ENCODE measurements at regions not wholly inside any gene's neighbourhood (a gene's known extent, or its start where the extent isn't known, plus 50 kb on each side); places are given as distances from the start of the nearest gene placed in this dataset.

DNA sequence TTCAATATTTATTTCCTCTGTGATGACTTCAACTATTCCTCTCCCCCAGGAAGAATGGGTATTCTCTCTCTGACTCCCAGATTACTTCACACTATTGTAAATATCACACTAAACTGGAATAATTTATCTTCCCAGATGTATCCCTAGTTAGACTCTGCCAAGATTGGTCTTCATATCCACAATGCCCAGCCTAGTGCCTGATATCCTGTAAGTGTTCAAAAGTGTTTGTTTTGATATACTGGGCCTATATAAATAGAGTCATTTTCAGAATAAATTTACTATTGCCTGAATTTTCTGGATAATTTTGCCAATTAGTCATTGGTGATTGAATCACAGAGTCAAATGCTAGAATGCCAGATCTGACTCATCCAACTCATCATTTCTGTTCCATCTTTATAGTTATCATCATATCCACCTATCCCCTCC lies 143.7 kb upstream of the TNC start:
- Histone ChIP-seq H3K27ac (no peak overlapping the region), H3K9me3 (no peaks in the 10 kb centered on the region), H3K4me1 (no peaks in the 10 kb centered on the region), H3K4me3 (no peak overlapping the region), H3K27me3 (no peaks in the 10 kb centered on the region), H3K36me3 (no peaks in the 10 kb centered on the region)
- intact Hi-C loops (cut with DNase I), result no loop called here
- TF ChIP-seq, protein P1, sequence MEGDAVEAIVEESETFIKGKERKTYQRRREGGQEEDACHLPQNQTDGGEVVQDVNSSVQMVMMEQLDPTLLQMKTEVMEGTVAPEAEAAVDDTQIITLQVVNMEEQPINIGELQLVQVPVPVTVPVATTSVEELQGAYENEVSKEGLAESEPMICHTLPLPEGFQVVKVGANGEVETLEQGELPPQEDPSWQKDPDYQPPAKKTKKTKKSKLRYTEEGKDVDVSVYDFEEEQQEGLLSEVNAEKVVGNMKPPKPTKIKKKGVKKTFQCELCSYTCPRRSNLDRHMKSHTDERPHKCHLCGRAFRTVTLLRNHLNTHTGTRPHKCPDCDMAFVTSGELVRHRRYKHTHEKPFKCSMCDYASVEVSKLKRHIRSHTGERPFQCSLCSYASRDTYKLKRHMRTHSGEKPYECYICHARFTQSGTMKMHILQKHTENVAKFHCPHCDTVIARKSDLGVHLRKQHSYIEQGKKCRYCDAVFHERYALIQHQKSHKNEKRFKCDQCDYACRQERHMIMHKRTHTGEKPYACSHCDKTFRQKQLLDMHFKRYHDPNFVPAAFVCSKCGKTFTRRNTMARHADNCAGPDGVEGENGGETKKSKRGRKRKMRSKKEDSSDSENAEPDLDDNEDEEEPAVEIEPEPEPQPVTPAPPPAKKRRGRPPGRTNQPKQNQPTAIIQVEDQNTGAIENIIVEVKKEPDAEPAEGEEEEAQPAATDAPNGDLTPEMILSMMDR (IDR thresholded peaks at IDR 0.05), result no peak
- DNase-seq (no peak), ATAC-seq (no peak)

GRCh38 chr9:115262477-115262876 lies 144.5 kb upstream of the TNC start:
- peak; percentile 56 for ATAC-seq
- H3K9me3 ChIP-seq, result no peaks in the 10 kb centered on the region
- H3K4me3 ChIP-seq, result no peak overlapping the region
- no peaks in the 10 kb centered on the region for H3K27me3 ChIP-seq
- TF ChIP-seq, protein P1 (IDR thresholded peaks at IDR 0.05), result no peak
- intact Hi-C loops (cut with DNase I), result no loop called here
- DNase-seq, result peak; percentile 68
- no peaks in the 10 kb centered on the region for H3K4me1 ChIP-seq
- H3K27ac ChIP-seq, result no peak overlapping the region
- no peaks in the 10 kb centered on the region for H3K36me3 ChIP-seq

DNA sequence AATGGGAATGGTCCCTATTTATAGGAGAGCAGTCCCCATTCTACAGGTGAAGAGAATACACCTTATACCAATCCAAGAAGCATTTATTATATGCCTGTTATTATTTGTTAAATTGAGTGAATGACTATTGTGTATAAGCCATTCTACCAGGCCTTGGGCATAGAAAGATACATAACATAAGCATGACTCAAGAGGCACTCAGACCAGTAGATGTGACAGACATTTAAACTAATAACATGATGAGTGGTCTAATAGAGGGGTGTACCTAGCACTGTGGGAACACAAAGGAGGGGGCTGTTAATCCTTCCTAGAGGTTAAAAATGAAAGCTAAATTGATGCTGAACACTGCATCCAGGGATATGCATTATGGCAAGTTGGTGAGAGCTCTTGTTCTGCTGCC lies 145.0 kb upstream of the TNC start:
- ATAC-seq, result no peak
- Histone ChIP-seq H3K36me3 (no peaks in the 10 kb centered on the region), H3K4me3 (no peak overlapping the region), H3K27me3 (no peaks in the 10 kb centered on the region), H3K27ac (no peak overlapping the region), H3K4me1 (no peaks in the 10 kb centered on the region), H3K9me3 (no peaks in the 10 kb centered on the region)
- TF ChIP-seq, protein P1 (IDR thresholded peaks at IDR 0.05), result no peak
- intact Hi-C loops (cut with DNase I), result no loop called here
- no peak for DNase-seq

DNA sequence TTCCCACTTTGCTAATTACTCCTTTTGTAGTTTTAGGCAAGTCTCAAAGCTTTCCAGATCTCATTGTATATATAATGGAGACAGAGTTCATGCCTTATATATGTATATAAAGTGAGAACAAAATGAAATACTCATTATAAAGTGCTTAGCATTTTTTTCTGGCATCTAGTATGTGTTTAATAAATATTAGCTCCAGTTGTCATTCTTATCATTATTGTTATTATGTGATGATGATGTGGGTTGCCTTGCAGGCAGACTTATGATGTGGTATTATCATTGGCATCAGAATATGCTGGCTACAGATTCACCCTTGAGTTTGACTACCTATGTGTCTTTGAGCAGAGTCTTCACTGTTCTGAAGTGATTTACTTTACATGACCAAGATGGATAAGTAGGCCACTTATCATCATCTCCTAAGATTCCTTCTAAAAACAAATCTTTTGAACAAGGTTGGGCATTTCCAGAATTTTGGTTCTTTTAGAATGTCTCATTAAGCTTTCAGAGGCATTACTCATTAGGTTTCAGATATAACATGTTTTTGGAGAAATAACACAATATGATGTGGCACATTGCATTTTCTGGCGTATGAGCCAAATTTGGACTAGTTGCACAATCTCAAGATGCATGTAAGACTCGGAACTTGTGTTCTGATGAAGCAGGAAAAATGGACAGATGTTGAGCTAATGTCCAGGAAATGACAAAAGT lies 145.6 kb upstream of the TNC start:
- Histone ChIP-seq H3K27me3 (no peaks in the 10 kb centered on the region), H3K9me3 (no peaks in the 10 kb centered on the region), H3K36me3 (no peaks in the 10 kb centered on the region), H3K27ac (no peak overlapping the region), H3K4me3 (no peak overlapping the region), H3K4me1 (no peaks in the 10 kb centered on the region)
- ATAC-seq (no peak), DNase-seq (no peak)
- TF ChIP-seq, protein P1 (IDR thresholded peaks at IDR 0.05), result no peak
- intact Hi-C loops (cut with DNase I), result no loop called here

DNA sequence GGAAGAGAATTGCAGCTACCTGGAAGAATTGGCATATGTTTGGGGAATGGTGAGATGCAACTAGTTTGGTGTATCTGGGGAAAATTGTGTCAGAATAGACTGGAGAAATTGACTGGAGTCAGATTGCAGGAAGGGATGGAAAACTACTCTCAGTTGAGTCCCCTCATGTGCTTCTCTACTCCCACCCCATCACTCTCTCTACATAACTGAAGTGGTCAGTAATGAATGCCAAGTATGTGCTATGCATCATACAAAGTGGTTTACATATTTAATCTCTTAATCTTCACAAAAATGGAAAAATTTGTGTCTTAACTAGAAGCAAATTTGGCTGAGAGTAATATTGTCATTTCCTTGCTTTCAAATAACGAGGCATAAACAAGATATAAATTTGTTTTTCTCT lies 146.4 kb upstream of the TNC start:
- Histone ChIP-seq H3K4me1 (no peaks in the 10 kb centered on the region), H3K27me3 (no peaks in the 10 kb centered on the region), H3K4me3 (no peak overlapping the region), H3K36me3 (no peaks in the 10 kb centered on the region), H3K9me3 (no peaks in the 10 kb centered on the region), H3K27ac (no peak overlapping the region)
- intact Hi-C loops (cut with DNase I), result no loop called here
- ATAC-seq (no peak), DNase-seq (no peak)
- TF ChIP-seq, protein P1 (IDR thresholded peaks at IDR 0.05), result no peak

DNA sequence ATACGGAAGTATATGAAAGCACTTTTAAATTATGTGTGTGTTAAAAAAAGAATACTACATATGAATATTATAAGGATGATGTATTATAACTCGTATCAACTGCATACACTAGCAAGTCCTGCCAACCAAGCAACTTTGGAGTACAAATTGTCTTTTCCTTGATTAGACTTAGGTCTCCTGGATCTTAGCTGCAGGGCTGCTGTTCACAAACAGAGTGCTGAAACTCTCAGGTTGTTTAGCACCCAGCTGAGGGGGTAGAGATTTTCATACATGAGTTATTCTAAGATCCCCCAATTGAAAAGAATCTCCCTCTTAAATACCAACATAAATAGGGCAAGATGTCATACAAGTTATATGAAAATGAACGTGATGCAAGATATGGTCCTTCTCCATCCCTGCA lies 149.8 kb upstream of the TNC start:
- no peaks in the 10 kb centered on the region for H3K4me1 ChIP-seq
- H3K9me3 ChIP-seq, result no peaks in the 10 kb centered on the region
- ATAC-seq (no peak), DNase-seq (no peak)
- no peaks in the 10 kb centered on the region for H3K36me3 ChIP-seq
- no peak overlapping the region for H3K27ac ChIP-seq
- intact Hi-C loops (cut with DNase I), result no loop called here
- no peaks in the 10 kb centered on the region for H3K27me3 ChIP-seq
- H3K4me3 ChIP-seq, result no peak overlapping the region
- TF ChIP-seq, protein P1 (IDR thresholded peaks at IDR 0.05), result no peak

Data from upper lobe of right lung (tissue), 1 donor.